Activated naive CD4-positive, alpha-beta T cell (primary cell): ENCODE measurements at regions not wholly inside any gene's neighbourhood (a gene's known extent, or its start where the extent isn't known, plus 50 kb on each side); places are given as distances from the start of the nearest gene placed in this dataset.

Experiments used
- DNase-seq, 4 experiments: peaks; one replicate each; lab custom pipeline; 2025; lab: John Stamatoyannopoulos, UW

- DNase-seq = no peak
These were observed 155.9 kb downstream of the AXIN2 start for GRCh38 chr17:65405563-65405962.

DNA sequence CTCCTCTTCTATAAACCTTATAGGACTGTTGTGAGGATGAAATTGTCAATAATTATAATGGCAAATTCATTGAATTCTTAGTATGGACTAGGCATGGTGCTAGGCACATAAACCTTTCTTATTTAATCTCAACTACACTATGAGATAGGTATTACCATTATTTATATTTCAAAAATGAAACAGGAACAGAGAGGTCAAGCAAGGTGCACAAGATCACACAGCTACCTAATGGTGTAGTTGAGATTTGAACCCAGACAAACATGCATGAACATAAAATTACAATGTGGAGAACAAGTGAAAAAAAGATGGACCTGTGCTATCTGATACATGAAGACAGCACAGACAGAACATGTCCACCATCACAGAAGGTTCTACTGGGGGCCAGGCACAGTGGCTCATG, 156.7 kb downstream of the AXIN2 start:
- no peak for DNase-seq

DNA sequence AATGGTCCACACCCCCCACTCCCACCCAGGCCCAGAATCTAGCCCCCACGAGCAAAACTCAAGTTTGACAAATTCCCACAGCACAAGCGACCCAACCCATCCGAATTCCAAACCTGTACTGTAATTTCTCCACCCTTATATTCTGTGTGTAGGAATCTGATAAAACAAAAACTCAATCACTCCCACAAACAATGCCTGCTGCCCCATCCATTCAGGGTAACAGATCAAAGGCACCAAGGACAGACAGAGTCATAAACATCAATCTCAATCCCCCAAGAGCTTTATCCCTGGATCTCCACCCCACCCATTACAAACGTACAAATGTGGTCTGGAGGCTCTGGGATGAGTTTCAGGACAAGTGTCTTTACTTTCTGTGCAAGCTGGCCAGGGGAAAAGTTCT, 157.8 kb downstream of the AXIN2 start:
- DNase-seq = no peak

DNA sequence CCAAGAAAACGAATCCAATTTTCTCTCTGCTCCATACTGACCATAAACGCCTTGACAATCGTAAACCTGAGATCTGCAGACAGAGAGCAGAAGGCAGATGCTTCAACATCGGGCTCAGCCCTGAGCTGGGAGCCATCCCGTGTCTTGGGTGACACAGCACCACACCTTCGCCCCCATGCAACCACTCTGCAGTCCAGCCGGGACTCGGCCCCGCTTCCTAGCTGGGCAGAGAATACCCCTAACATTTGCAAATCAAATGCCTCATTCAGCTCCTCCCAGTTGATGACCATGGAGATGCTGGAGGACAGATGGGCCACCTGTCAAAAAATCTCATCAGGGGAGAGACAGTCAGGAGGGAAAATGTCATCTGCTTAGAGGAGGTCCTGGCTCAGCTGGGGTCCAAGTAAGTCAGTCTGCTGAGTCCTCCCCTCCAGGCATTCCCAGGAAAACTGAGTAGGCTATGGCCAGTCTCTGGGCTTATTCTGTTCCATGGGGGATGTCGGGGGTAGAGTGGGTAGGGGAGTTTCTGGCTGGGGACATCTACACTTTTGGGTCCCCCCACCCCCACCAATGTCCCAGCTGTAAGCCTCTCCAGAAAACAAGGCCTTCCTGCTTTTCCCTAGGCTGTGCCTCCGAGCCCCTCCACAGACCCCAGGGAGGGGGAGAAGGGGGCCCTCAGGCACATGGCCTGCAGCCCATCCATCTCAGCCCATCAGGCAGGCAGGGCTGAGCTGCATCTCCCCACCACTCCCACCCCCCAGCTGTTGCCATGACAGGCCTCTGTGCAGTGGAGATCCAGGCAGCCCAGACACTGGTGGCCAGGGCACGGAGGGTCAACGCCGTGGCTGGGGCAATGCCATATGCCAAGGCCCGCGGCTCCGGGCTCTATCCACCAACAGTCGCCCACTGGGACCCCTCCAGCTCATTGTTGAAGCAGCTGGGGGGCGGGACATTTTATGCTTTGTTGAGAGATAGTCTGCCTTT, 158.6 kb downstream of the AXIN2 start:
- DNase-seq = no peak

GRCh38 chr17:65401561-65401960, 159.9 kb downstream of the AXIN2 start:
- DNase-seq = no peak

DNA sequence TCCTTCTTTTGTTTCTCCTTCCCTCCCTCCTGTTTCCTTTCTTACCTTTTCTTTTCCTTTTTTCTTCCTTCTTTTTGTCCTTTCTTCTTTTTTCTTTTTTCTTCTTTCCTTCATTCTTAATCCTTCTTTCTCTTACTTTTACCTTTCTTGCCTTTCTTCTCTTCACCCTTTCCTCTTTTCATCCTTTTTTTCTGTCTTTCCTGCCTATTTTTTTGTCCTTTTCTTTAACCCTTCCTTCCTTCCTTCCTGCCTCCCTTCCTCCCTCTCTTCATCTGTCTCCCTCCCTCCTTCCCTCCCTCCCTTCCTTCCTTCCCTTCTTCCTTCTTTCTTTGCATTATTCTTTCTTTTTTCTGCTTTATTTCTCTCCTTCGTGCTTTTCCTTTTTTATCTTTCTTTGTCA, 160.7 kb downstream of the AXIN2 start:
- DNase-seq = no peak

- DNase-seq = no peak
These were observed 163.2 kb downstream of the AXIN2 start for GRCh38 chr17:65398040-65398787.

GRCh38 chr17:65395924-65396323, 165.5 kb downstream of the AXIN2 start:
- DNase-seq = no peak

DNA sequence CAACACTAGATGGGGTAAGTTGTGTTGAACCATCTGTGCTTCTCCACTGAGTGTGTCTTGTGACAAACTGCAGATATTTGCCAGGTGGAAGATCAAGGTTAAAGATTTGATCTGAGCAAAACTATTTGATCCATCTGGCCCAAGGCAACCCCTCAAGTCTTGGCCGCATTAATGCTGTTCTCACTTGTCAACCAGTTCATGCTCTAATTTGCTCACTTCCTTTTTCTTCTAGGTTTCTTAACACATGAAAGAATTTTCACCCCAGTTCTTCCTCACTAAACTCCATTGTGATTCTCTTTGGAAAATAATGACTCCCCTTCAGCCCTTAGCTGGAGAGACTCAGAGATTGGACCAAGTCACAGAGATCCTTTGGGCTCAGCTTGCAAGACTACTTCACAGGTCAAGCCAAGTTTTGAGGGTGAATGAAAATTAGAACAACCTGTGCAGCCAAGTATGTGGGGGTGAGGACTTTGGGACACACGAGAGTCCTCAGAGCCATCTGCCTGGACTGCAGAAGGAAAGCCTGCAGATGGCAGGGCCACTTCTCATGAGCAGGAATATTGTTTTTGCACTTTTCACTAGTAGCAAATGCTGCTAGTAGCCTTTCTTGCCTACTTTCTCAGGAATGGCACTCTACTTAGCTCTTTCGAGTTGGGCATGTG, 166.5 kb downstream of the AXIN2 start:
- DNase-seq = no peak

DNA sequence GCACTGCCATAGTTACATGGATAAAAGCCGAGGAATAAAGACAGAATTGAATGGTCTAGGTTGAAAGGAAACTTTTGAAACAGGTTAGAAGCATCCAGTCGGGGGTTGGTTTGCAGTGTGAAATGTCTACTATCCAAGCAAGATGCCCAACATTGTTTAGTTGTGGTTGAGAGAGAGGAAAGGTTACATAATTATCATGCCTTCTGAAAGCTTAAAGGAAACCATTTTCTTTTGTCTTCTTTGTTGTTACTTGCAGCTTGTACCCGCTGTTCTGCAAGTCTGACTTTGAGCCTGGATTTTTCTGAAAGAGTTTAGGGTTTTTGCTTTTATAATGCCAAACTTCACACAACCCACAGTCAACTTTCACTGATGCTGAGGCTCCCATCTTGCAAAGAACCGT, 167.9 kb downstream of the AXIN2 start:
- no peak for DNase-seq

DNA sequence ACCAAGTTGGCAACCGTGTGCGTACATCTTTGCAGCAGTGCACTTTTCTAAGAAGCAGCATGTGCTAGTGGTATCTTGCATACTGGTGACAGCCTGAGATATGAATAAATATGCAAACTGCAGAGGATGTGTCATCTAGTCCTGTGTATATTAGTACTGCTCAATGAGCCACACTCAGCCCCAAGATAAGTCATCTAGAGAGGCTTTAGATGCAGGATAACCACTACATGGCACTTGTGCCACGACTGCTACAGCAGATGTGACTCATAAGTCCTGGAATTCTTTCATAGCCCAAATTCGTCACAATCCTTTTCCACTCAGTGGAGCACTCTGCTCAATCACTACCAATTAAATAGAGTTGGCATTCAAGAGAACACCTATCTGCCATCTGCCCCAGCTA, 171.5 kb downstream of the AXIN2 start:
- DNase-seq = no peak

DNA sequence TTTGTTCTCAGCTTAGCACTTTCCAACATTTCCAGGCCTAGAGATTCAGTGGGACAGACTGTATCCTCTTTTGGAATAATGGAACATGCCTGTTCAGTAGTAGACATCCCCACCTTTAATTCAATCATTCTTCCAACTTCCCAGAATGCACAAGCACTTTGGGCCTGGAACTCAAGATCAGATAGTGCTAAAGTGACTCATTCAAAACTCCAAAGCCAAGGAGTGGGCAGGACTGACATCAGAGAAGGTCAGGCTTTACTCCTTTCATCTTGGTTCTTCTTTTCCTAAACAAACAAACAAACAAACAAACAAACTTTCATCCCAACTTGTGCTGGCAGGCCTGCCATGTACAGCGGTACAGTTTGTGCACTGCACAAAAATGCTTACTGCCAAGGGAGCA, 172.0 kb downstream of the AXIN2 start:
- DNase-seq = no peak

- no peak for DNase-seq
These were observed 172.5 kb downstream of the AXIN2 start for GRCh38 chr17:65388911-65389310.

DNA sequence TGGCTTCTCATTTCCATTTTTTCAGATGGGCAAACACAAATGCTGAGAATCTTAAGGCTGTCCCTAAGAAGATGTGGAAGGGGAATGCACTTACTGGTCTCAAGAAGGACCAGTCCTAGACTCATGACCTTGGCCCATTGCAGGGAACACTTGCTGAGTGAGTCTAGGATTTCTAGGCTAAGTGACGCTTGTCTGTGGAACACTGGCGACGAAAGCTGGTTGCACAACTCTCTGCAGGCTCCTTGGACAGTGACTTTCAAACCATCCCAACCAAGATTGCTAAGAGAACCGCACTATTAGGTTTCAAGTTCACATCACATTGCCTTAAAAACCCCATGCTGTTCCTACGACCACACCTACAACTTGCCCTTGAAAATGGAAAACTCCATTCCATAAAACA, 174.1 kb downstream of the AXIN2 start:
- no peak for DNase-seq

DNA sequence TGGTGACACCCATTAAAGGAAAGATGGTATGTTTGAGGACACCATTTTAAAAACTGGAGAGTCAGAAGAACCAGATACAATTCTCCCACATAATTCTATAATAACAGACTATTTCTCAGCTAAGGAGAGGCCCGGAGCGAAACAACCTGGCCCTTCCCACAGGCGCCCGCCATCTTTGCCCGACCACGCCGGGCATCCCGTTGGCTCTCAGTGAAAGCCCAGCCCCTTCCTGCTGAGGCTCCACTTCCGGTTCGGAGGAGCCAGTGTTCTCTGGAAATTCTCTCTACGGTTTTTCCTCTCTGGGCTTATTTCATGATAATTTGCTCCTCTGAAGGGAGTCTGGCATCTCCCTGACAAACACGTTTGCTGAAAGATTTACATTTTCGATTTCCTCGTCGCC, 175.7 kb downstream of the AXIN2 start:
- DNase-seq = no peak

DNA sequence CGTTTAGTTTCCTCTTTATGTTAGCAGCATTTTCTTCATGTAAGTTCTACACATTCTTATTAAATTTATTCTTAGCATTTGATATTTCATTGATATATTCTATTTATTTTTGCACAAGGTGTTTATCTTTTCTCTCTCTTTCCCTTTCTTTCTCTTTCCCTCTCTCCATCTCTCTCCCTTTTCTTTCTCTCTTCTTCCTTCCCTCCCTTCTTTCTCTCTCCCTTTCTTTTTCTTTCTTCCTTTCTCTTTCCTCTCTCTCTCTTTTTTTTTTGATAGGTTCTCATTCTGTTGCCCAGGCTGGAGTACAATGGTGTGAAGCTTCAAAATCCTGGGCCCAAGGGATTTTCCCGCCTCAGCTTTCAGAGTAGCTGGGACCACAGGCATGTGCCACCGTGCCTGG, 176.4 kb downstream of the AXIN2 start:
- DNase-seq = no peak

DNA sequence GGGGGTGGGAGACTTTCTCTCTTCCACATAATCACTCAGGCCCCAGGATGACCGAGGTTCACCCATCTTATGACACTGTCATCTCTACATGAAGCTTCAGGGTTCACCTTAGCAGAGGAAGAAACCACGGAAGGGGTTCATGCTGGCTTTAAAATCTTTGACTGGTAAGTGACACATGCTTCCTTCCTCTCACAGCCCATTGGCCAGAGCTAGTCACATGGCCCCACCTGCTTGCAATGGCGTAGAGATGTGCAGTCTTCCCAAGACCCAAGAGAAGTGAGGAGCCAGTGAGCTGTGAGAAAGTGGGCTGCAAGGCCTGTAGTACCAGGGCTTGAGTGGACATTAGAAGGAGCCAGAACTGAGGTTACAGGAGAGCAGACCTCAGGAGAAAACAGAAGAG, 180.3 kb downstream of the AXIN2 start:
- DNase-seq = no peak

DNA sequence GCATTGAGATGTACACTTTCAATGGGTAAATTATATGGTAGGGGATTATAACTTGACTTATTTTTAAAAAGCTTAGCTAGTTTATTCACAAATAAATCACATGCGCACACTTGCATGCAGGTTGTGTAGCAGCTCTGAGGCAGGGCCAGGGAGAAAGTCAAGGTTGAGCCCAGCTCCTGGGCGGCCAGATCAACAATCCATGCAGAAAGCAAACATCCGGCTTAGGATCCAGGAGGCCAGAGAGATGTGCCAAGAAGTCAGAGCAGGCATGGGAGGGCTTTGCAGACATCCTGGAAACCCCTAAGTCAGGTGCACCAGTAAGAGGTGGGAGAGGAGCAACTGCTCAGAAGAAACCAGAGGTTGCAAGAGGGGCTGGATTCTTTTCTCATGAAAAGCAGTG, 186.5 kb downstream of the AXIN2 start:
- DNase-seq = no peak

DNA sequence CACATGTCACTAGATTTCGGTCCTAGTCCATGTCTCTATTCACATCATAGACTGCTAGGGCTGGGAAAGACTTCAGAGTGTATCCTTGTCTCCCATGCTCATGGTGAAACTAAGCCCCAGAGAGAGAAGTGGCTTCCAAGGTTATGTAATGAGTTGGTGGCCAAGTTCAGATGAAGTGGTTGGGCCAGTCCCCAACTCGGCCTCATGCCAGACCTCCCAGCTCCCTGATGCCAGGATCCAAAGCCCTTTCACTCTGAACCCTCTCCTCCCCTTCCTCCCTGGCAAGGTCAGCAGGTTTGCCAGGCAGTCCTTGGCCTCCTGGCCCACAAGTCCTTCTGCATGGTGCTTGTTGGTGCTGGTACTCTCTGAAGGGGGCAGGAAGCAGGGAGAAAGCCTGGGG, 189.7 kb downstream of the AXIN2 start:
- DNase-seq = no peak

GRCh38 chr17:65370669-65371131, 190.7 kb downstream of the AXIN2 start:
- no peak for DNase-seq

- no peak for DNase-seq
These were observed 193.1 kb downstream of the AXIN2 start for GRCh38 chr17:65368341-65368740.

DNA sequence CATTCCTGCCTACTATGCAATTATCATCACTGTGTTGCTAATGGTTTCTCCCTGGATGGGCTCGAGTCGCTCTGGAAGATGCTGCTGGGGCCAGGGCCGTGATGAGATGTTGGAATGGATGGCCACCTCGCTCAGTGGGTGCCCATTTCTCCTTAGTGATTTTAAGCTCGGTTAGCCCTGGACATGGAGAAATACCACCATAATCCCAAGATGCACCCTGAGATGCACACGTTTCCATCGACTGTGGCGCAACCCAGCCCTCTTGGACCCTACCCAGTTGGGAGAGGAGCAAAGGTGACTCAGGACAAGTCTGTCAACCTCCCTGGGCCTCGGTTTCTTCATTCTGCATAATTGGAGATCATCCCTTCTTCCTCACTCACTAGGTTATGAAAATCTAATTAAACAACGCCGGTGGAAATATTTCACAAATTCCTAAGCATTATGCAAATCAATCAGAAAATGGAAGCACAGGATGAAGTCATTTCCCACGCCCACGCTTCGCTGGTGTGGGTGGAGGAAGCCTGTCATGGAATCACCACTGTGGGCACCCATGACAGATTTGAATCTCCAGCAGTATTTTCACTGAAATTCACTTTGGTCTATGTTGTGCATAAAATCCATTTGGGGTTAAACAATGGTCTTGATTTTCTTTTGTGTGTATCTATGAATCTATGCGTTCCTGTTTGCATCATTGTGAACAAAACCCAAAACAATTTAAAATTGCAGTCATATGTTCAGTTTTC, 195.2 kb downstream of the AXIN2 start:
- DNase-seq = no peak
